ENCODE measurements at regions not wholly inside any gene's neighbourhood (a gene's known extent, or its start where the extent isn't known, plus 50 kb on each side); places are given as distances from the start of the nearest gene placed in this dataset.

- TF ChIP-seq TAF7 (optimal IDR thresholded peaks at IDR 0.05; ENCODE audit: borderline replicate concordance, low read depth, low read length): no peak
- no peak for TF ChIP-seq RXRA (IDR thresholded peaks at IDR 0.05; ENCODE audit: insufficient read depth, low read depth, low read length)
- no peak for TF ChIP-seq CBX8 (IDR thresholded peaks at IDR 0.05; ENCODE audit: borderline replicate concordance, low read depth, low read length)
- no peak for TF ChIP-seq GABPA (IDR thresholded peaks at IDR 0.05; ENCODE audit: borderline replicate concordance, insufficient read depth, low read length)
- TF ChIP-seq, protein P1, sequence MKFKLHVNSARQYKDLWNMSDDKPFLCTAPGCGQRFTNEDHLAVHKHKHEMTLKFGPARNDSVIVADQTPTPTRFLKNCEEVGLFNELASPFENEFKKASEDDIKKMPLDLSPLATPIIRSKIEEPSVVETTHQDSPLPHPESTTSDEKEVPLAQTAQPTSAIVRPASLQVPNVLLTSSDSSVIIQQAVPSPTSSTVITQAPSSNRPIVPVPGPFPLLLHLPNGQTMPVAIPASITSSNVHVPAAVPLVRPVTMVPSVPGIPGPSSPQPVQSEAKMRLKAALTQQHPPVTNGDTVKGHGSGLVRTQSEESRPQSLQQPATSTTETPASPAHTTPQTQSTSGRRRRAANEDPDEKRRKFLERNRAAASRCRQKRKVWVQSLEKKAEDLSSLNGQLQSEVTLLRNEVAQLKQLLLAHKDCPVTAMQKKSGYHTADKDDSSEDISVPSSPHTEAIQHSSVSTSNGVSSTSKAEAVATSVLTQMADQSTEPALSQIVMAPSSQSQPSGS (IDR thresholded peaks at IDR 0.05; ENCODE audit: low read length): no peak
These were observed 88.4 kb upstream of the CDK6 start (continued) for GRCh38 chr7:92924800-92925199.
